ENCODE measurements at regions not wholly inside any gene's neighbourhood (a gene's known extent, or its start where the extent isn't known, plus 50 kb on each side); places are given as distances from the start of the nearest gene placed in this dataset.

GRCh38 chr7:25775999-25776743 is 375.8 kb upstream of the NFE2L3 start:
- DNase-seq: no peak
- no peaks in the 10 kb centered on the region for H4K20me1 ChIP-seq (ENCODE audit: low read length)
- no peaks in the 10 kb centered on the region for H3K9me3 ChIP-seq (ENCODE audit: low read length)
- ATAC-seq: no peak
- H3K27ac ChIP-seq (ENCODE audit: low read length): no peak overlapping the region
- ChIA-PET CTCF (no interaction called here), POLR2A (ENCODE audit: unreplicated experiment) (no interaction called here)
- BruUV-seq (replicated peaks): no TSS peak
- H3K4me3 ChIP-seq (ENCODE audit: low read length): no peak overlapping the region
- peaks cover 28% of the 10 kb centered on the region for H3K27me3 ChIP-seq (ENCODE audit: low read length)
- no peaks in the 10 kb centered on the region for H3F3A ChIP-seq (ENCODE audit: low read length, unreplicated experiment)
- no peak overlapping the region for H3K9ac ChIP-seq (ENCODE audit: low read length)
- no peaks in the 10 kb centered on the region for H3K36me3 ChIP-seq (ENCODE audit: low read depth, low read length)
- H3K4me2 ChIP-seq (ENCODE audit: low read length): no peak overlapping the region
- no peaks in the 10 kb centered on the region for H3K4me1 ChIP-seq (ENCODE audit: insufficient read depth, low read length)
- H2AFZ ChIP-seq (ENCODE audit: low read length): no peak overlapping the region
- H3K79me2 ChIP-seq (ENCODE audit: low read length): no peaks in the 10 kb centered on the region
- intact Hi-C loops (cut with micrococcal nuclease): no loop called here
- TF ChIP-seq EZH2 (IDR thresholded peaks at IDR 0.05; ENCODE audit: low read length, unreplicated experiment) (no peak), EZH2phosphoT487 (IDR thresholded peaks at IDR 0.05; ENCODE audit: borderline replicate concordance, low read length) (no peak)
- TF ChIP-seq, protein P1, sequence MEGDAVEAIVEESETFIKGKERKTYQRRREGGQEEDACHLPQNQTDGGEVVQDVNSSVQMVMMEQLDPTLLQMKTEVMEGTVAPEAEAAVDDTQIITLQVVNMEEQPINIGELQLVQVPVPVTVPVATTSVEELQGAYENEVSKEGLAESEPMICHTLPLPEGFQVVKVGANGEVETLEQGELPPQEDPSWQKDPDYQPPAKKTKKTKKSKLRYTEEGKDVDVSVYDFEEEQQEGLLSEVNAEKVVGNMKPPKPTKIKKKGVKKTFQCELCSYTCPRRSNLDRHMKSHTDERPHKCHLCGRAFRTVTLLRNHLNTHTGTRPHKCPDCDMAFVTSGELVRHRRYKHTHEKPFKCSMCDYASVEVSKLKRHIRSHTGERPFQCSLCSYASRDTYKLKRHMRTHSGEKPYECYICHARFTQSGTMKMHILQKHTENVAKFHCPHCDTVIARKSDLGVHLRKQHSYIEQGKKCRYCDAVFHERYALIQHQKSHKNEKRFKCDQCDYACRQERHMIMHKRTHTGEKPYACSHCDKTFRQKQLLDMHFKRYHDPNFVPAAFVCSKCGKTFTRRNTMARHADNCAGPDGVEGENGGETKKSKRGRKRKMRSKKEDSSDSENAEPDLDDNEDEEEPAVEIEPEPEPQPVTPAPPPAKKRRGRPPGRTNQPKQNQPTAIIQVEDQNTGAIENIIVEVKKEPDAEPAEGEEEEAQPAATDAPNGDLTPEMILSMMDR (conservative IDR thresholded peaks at IDR 0.05; ENCODE audit: low read depth, low read length): no peak
- no peaks in the 10 kb centered on the region for H3K9me2 ChIP-seq (replicated peaks; ENCODE audit: low read length)

DNA sequence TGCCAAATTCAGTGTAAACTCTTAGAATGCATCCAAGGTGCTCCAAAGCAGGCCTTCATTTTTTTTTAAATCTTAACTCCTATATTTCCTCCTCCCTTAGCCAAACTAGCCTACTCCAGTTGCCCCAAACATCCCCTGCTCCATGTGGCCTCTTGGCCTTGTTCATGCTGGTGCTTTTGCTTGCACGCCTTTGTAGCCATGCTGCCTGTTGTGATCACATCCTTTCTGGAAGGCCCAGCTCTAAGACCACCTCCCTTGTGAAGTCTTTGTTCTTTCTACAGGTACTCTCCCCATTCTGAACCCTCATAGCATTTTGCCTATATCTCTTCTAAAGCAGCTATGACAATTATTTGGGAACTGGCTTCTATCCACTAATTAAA is 375.3 kb upstream of the NFE2L3 start:
- no peaks in the 10 kb centered on the region for H3K79me2 ChIP-seq (ENCODE audit: low read length)
- peaks cover 27% of the 10 kb centered on the region for H3K27me3 ChIP-seq (ENCODE audit: low read length)
- no TSS peak for BruUV-seq (replicated peaks)
- H3F3A ChIP-seq (ENCODE audit: low read length, unreplicated experiment): no peaks in the 10 kb centered on the region
- no peak overlapping the region for H3K4me2 ChIP-seq (ENCODE audit: low read length)
- H3K9me2 ChIP-seq (replicated peaks; ENCODE audit: low read length): no peaks in the 10 kb centered on the region
- H3K36me3 ChIP-seq (ENCODE audit: low read depth, low read length): no peaks in the 10 kb centered on the region
- no peaks in the 10 kb centered on the region for H3K9me3 ChIP-seq (ENCODE audit: low read length)
- H4K20me1 ChIP-seq (ENCODE audit: low read length): no peaks in the 10 kb centered on the region
- H3K9ac ChIP-seq (ENCODE audit: low read length): no peak overlapping the region
- ATAC-seq (no peak), DNase-seq (no peak)
- no peaks in the 10 kb centered on the region for H3K4me1 ChIP-seq (ENCODE audit: insufficient read depth, low read length)
- intact Hi-C loops (cut with micrococcal nuclease): no loop called here
- TF ChIP-seq EZH2phosphoT487 (IDR thresholded peaks at IDR 0.05; ENCODE audit: borderline replicate concordance, low read length) (no peak), EZH2 (IDR thresholded peaks at IDR 0.05; ENCODE audit: low read length, unreplicated experiment) (no peak)
- TF ChIP-seq, protein P1 (conservative IDR thresholded peaks at IDR 0.05; ENCODE audit: low read depth, low read length): no peak
- ChIA-PET POLR2A (ENCODE audit: unreplicated experiment) (no interaction called here), CTCF (no interaction called here)
- H2AFZ ChIP-seq (ENCODE audit: low read length): no peak overlapping the region
- no peak overlapping the region for H3K4me3 ChIP-seq (ENCODE audit: low read length)
- H3K27ac ChIP-seq (ENCODE audit: low read length): no peak overlapping the region

GRCh38 chr7:25777969-25778708 is 373.9 kb upstream of the NFE2L3 start:
- DNase-seq (no peak), ATAC-seq (no peak)
- Histone ChIP-seq H3F3A (ENCODE audit: low read length, unreplicated experiment) (no peaks in the 10 kb centered on the region), H3K9me2 (replicated peaks; ENCODE audit: low read length) (no peaks in the 10 kb centered on the region), H3K4me2 (ENCODE audit: low read length) (no peak overlapping the region), H3K4me1 (ENCODE audit: insufficient read depth, low read length) (no peaks in the 10 kb centered on the region), H3K9ac (ENCODE audit: low read length) (no peak overlapping the region), H3K27me3 (ENCODE audit: low read length) (peaks cover 17% of the 10 kb centered on the region), H3K9me3 (ENCODE audit: low read length) (no peaks in the 10 kb centered on the region), H2AFZ (ENCODE audit: low read length) (no peak overlapping the region), H3K4me3 (ENCODE audit: low read length) (no peak overlapping the region), H3K27ac (ENCODE audit: low read length) (no peak overlapping the region), H3K79me2 (ENCODE audit: low read length) (no peaks in the 10 kb centered on the region), H3K36me3 (ENCODE audit: low read depth, low read length) (no peaks in the 10 kb centered on the region), H4K20me1 (ENCODE audit: low read length) (no peaks in the 10 kb centered on the region)
- POLR2A ChIA-PET (ENCODE audit: unreplicated experiment): no interaction called here
- CTCF ChIA-PET: no interaction called here
- intact Hi-C loops (cut with micrococcal nuclease): no loop called here
- TF ChIP-seq, protein P1 (conservative IDR thresholded peaks at IDR 0.05; ENCODE audit: low read depth, low read length): no peak
- TF ChIP-seq EZH2 (IDR thresholded peaks at IDR 0.05; ENCODE audit: low read length, unreplicated experiment): no peak
- TF ChIP-seq EZH2phosphoT487 (IDR thresholded peaks at IDR 0.05; ENCODE audit: borderline replicate concordance, low read length): no peak
- BruUV-seq (replicated peaks): no TSS peak

Data from PC-3 (cell line).